Activated T-helper 1 cell treated with anti-CD3 and anti-CD28 coated beads, Interleukin-12 subunit alpha, Interleukin-12 subunit beta, Interleukin-2, Interleukin-4 antibody, amounts not matched to agents 30 ng/mL and 10 ng/mL and 1 ng/mL, durations not matched to agents 14 hours and 24 hours and 36 hours (primary cell): ENCODE measurements at regions not wholly inside any gene's neighbourhood (a gene's known extent, or its start where the extent isn't known, plus 50 kb on each side); places are given as distances from the start of the nearest gene placed in this dataset.

Source experiments
- DNase-seq: peaks from one replicate; pipeline ENCODE4 v3.0.0; 2021; ENCODE audit warnings: low spot score
- H3K27ac Mint-ChIP-seq: one replicate; pipeline ENCODE4 v1.8.0; 2021; ENCODE audit warnings: mild to moderate bottlenecking, mixed read lengths
- H3K27me3 Mint-ChIP-seq: one replicate; pipeline ENCODE4 v1.8.0; 2022; ENCODE audit warnings: mild to moderate bottlenecking, moderate library complexity, mixed read lengths; ENCODE audit not compliant: insufficient read depth
- H3K36me3 Mint-ChIP-seq: one replicate; pipeline ENCODE4 v1.8.0; 2021; ENCODE audit warnings: low read depth, mixed read lengths
- H3K4me1 Mint-ChIP-seq: one replicate; pipeline ENCODE4 v1.8.0; 2021; ENCODE audit warnings: low read depth, mixed read lengths
- H3K4me3 Mint-ChIP-seq: one replicate; pipeline ENCODE4 v1.8.0; 2021; ENCODE audit warnings: mild to moderate bottlenecking, moderate library complexity, mixed read lengths
- H3K9me3 Mint-ChIP-seq: one replicate; pipeline ENCODE4 v1.8.0; 2021; ENCODE audit warnings: mixed read lengths
- intact Hi-C: fragments of 100-400 bp; cut with micrococcal nuclease; formaldehyde crosslinking; loops from one replicate; pipeline ENCODE4 v1.15.1; 2024

- DNase-seq = no peak
- H3K36me3 Mint-ChIP-seq = no peaks in the 10 kb centered on the region
- H3K27ac Mint-ChIP-seq = no peak overlapping the region
- intact Hi-C loops = no loop called here
- no peaks in the 10 kb centered on the region for H3K9me3 Mint-ChIP-seq
- H3K4me3 Mint-ChIP-seq = no peak overlapping the region
- H3K4me1 Mint-ChIP-seq = no peaks in the 10 kb centered on the region
- H3K27me3 Mint-ChIP-seq = peaks cover 2% of the 10 kb centered on the region
These were observed 349.9 kb upstream of the ZNF507 start for GRCh38 chr19:31995546-31995945.

GRCh38 chr19:32010071-32010470 lies 335.3 kb upstream of the ZNF507 start:
- no peak for DNase-seq
- Mint-ChIP-seq H3K9me3 (peaks cover 3% of the 10 kb centered on the region), H3K4me3 (no peak overlapping the region), H3K36me3 (no peaks in the 10 kb centered on the region), H3K27ac (no peak overlapping the region), H3K27me3 (no peaks in the 10 kb centered on the region), H3K4me1 (no peaks in the 10 kb centered on the region)
- intact Hi-C loops = no loop called here

- Mint-ChIP-seq H3K27me3 (no peaks in the 10 kb centered on the region), H3K4me1 (no peaks in the 10 kb centered on the region), H3K27ac (no peak overlapping the region), H3K9me3 (peaks cover 3% of the 10 kb centered on the region), H3K36me3 (no peaks in the 10 kb centered on the region), H3K4me3 (no peak overlapping the region)
- DNase-seq = no peak
- intact Hi-C loops = no loop called here
These were observed 333.2 kb upstream of the ZNF507 start for GRCh38 chr19:32012206-32012605.

GRCh38 chr19:32012886-32013631 lies 332.4 kb upstream of the ZNF507 start:
- intact Hi-C loops = no loop called here
- no peaks in the 10 kb centered on the region for H3K4me1 Mint-ChIP-seq
- H3K9me3 Mint-ChIP-seq = peaks cover 3% of the 10 kb centered on the region
- no peak for DNase-seq
- H3K27ac Mint-ChIP-seq = no peak overlapping the region
- no peaks in the 10 kb centered on the region for H3K36me3 Mint-ChIP-seq
- H3K4me3 Mint-ChIP-seq = no peak overlapping the region
- H3K27me3 Mint-ChIP-seq = no peaks in the 10 kb centered on the region

- H3K9me3 Mint-ChIP-seq = peaks cover 3% of the 10 kb centered on the region
- no peak overlapping the region for H3K4me3 Mint-ChIP-seq
- intact Hi-C loops = no loop called here
- H3K27ac Mint-ChIP-seq = no peak overlapping the region
- no peaks in the 10 kb centered on the region for H3K27me3 Mint-ChIP-seq
- no peaks in the 10 kb centered on the region for H3K36me3 Mint-ChIP-seq
- no peaks in the 10 kb centered on the region for H3K4me1 Mint-ChIP-seq
- DNase-seq = no peak
These were observed 328.0 kb upstream of the ZNF507 start for GRCh38 chr19:32017176-32017953.

- DNase-seq = no peak
- Mint-ChIP-seq H3K27ac (no peak overlapping the region), H3K36me3 (no peaks in the 10 kb centered on the region), H3K4me1 (no peaks in the 10 kb centered on the region), H3K9me3 (peaks cover 3% of the 10 kb centered on the region), H3K4me3 (no peak overlapping the region), H3K27me3 (no peaks in the 10 kb centered on the region)
- intact Hi-C loops = no loop called here
These were observed 327.4 kb upstream of the ZNF507 start for GRCh38 chr19:32018014-32018413.

- Mint-ChIP-seq H3K4me1 (no peaks in the 10 kb centered on the region), H3K9me3 (peaks cover 3% of the 10 kb centered on the region), H3K36me3 (no peaks in the 10 kb centered on the region), H3K4me3 (no peak overlapping the region), H3K27me3 (no peaks in the 10 kb centered on the region), H3K27ac (no peak overlapping the region)
- intact Hi-C loops = no loop called here
- no peak for DNase-seq
These were observed 324.9 kb upstream of the ZNF507 start for GRCh38 chr19:32020538-32020937.

GRCh38 chr19:32022044-32022640 lies 323.3 kb upstream of the ZNF507 start:
- no peak for DNase-seq
- Mint-ChIP-seq H3K36me3 (no peaks in the 10 kb centered on the region), H3K4me1 (no peaks in the 10 kb centered on the region), H3K27me3 (no peaks in the 10 kb centered on the region), H3K27ac (no peak overlapping the region), H3K4me3 (no peak overlapping the region), H3K9me3 (peaks cover 11% of the 10 kb centered on the region)
- intact Hi-C loops = no loop called here

GRCh38 chr19:32022731-32023563 lies 322.5 kb upstream of the ZNF507 start:
- H3K4me3 Mint-ChIP-seq = no peak overlapping the region
- H3K4me1 Mint-ChIP-seq = no peaks in the 10 kb centered on the region
- H3K9me3 Mint-ChIP-seq = peaks cover 11% of the 10 kb centered on the region
- intact Hi-C loops = no loop called here
- H3K36me3 Mint-ChIP-seq = no peaks in the 10 kb centered on the region
- DNase-seq = no peak
- H3K27ac Mint-ChIP-seq = no peak overlapping the region
- H3K27me3 Mint-ChIP-seq = no peaks in the 10 kb centered on the region

GRCh38 chr19:32023564-32023832 lies 321.9 kb upstream of the ZNF507 start:
- H3K9me3 Mint-ChIP-seq = peaks cover 11% of the 10 kb centered on the region
- intact Hi-C loops = no loop called here
- no peaks in the 10 kb centered on the region for H3K27me3 Mint-ChIP-seq
- H3K27ac Mint-ChIP-seq = no peak overlapping the region
- H3K4me3 Mint-ChIP-seq = no peak overlapping the region
- no peaks in the 10 kb centered on the region for H3K4me1 Mint-ChIP-seq
- no peaks in the 10 kb centered on the region for H3K36me3 Mint-ChIP-seq
- DNase-seq = no peak

- intact Hi-C loops = no loop called here
- Mint-ChIP-seq H3K27ac (no peak overlapping the region), H3K4me1 (no peaks in the 10 kb centered on the region)
These were observed 316.2 kb upstream of the ZNF507 start for GRCh38 chr19:32029235-32029634.

GRCh38 chr19:32032561-32032960 lies 312.8 kb upstream of the ZNF507 start:
- Mint-ChIP-seq H3K9me3 (peaks cover 5% of the 10 kb centered on the region), H3K36me3 (no peaks in the 10 kb centered on the region), H3K27me3 (no peaks in the 10 kb centered on the region), H3K27ac (no peak overlapping the region), H3K4me1 (no peaks in the 10 kb centered on the region), H3K4me3 (no peak overlapping the region)
- DNase-seq = no peak
- intact Hi-C loops = no loop called here

More at GRCh38 chr19:32029235-32029634, 316.2 kb upstream of the ZNF507 start:
- Mint-ChIP-seq H3K27me3 (no peaks in the 10 kb centered on the region), H3K36me3 (no peaks in the 10 kb centered on the region), H3K9me3 (peaks cover 16% of the 10 kb centered on the region), H3K4me3 (no peak overlapping the region)
- no peak for DNase-seq

- Mint-ChIP-seq H3K9me3 (peaks cover 3% of the 10 kb centered on the region), H3K4me1 (no peaks in the 10 kb centered on the region), H3K27ac (no peak overlapping the region), H3K36me3 (no peaks in the 10 kb centered on the region), H3K4me3 (no peak overlapping the region), H3K27me3 (peaks cover 3% of the 10 kb centered on the region)
- DNase-seq = no peak
- intact Hi-C loops = no loop called here
These were observed 309.8 kb upstream of the ZNF507 start for GRCh38 chr19:32035626-32036025.
